ENCODE measurements at regions not wholly inside any gene's neighbourhood (a gene's known extent, or its start where the extent isn't known, plus 50 kb on each side); places are given as distances from the start of the nearest gene placed in this dataset.

DNA sequence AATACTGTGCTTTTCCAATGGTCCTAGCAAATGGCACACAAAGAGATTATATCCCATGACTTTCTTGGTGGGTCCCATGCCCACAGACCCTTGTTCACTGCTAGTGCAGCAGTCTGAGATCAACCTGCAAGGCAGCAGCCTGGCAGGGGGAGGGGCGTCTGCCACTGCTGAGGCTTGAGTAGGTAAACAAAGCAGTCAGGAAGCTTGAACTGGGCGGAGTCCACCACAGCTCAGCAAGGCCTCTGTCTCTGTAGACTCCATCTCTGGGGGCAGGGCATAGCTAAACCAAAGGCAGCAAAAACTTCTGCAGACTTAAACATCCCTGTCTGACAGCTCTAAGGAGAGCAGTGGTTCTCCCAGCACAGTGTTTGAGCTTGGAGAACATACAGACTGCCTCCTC, 82.9 kb downstream of the ZNF737 start:
- Histone ChIP-seq H3K9me2 (ENCODE audit: low read depth, low read length) (no peaks in the 10 kb centered on the region), H3K4me2 (ENCODE audit: low read length) (no peak overlapping the region), H3K9me3 (ENCODE audit: low read length) (no peaks in the 10 kb centered on the region), H3K9ac (ENCODE audit: low read length) (no peak overlapping the region), H3K79me2 (ENCODE audit: insufficient read depth, low read length) (no peaks in the 10 kb centered on the region), H3K4me1 (ENCODE audit: insufficient read depth, low read length, severe bottlenecking) (no peaks in the 10 kb centered on the region), H4K20me1 (ENCODE audit: insufficient read depth, low read length) (no peaks in the 10 kb centered on the region), H2AFZ (ENCODE audit: low read length) (no peak overlapping the region), H3K36me3 (ENCODE audit: insufficient read depth, low read length) (no peaks in the 10 kb centered on the region), H3K27me3 (ENCODE audit: insufficient read depth, low read length) (no peaks in the 10 kb centered on the region), H3K4me3 (ENCODE audit: low read depth, low read length, poor library complexity, severe bottlenecking) (no peak overlapping the region), H3F3A (ENCODE audit: insufficient read depth, low read length) (no peaks in the 10 kb centered on the region), H3K27ac (ENCODE audit: low read depth, low read length, poor library complexity, severe bottlenecking) (no peak overlapping the region)
- TF ChIP-seq, protein P1, sequence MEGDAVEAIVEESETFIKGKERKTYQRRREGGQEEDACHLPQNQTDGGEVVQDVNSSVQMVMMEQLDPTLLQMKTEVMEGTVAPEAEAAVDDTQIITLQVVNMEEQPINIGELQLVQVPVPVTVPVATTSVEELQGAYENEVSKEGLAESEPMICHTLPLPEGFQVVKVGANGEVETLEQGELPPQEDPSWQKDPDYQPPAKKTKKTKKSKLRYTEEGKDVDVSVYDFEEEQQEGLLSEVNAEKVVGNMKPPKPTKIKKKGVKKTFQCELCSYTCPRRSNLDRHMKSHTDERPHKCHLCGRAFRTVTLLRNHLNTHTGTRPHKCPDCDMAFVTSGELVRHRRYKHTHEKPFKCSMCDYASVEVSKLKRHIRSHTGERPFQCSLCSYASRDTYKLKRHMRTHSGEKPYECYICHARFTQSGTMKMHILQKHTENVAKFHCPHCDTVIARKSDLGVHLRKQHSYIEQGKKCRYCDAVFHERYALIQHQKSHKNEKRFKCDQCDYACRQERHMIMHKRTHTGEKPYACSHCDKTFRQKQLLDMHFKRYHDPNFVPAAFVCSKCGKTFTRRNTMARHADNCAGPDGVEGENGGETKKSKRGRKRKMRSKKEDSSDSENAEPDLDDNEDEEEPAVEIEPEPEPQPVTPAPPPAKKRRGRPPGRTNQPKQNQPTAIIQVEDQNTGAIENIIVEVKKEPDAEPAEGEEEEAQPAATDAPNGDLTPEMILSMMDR (IDR thresholded peaks at IDR 0.05; ENCODE audit: low read length) = no peak
- TF ChIP-seq EZH2 (IDR thresholded peaks at IDR 0.05; ENCODE audit: borderline replicate concordance, low read length) = no peak

DNA sequence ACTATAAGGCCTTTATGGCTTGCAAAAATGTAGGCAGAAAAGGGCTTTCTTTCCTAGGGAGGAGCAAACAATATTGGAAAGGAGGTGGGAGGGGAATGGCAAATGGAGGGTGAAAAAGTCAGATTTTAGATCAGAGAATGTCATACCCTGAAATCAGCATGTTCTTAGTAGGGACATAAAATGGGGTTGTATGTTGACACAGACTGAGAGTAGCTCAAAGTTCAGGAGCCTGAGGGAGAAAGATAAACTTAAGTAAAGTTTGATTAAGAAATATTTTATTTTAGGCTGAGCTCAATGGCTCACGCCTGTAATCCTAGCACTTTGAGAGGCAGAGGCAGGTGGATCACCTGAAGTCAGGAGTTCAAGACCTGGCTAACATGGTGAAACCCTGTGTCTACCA, 83.8 kb downstream of the ZNF737 start:
- Histone ChIP-seq H3K4me1 (ENCODE audit: insufficient read depth, low read length, severe bottlenecking) (no peaks in the 10 kb centered on the region), H4K20me1 (ENCODE audit: insufficient read depth, low read length) (no peaks in the 10 kb centered on the region), H3K79me2 (ENCODE audit: insufficient read depth, low read length) (no peaks in the 10 kb centered on the region), H3K9ac (ENCODE audit: low read length) (no peak overlapping the region), H3K27me3 (ENCODE audit: insufficient read depth, low read length) (no peaks in the 10 kb centered on the region), H3K27ac (ENCODE audit: low read depth, low read length, poor library complexity, severe bottlenecking) (no peak overlapping the region), H3K9me2 (ENCODE audit: low read depth, low read length) (no peaks in the 10 kb centered on the region), H3K36me3 (ENCODE audit: insufficient read depth, low read length) (no peaks in the 10 kb centered on the region), H3K4me2 (ENCODE audit: low read length) (no peak overlapping the region), H3F3A (ENCODE audit: insufficient read depth, low read length) (no peaks in the 10 kb centered on the region), H2AFZ (ENCODE audit: low read length) (no peak overlapping the region), H3K9me3 (ENCODE audit: low read length) (no peaks in the 10 kb centered on the region), H3K4me3 (ENCODE audit: low read depth, low read length, poor library complexity, severe bottlenecking) (no peak overlapping the region)
- TF ChIP-seq, protein P1 (IDR thresholded peaks at IDR 0.05; ENCODE audit: low read length) = no peak
- TF ChIP-seq EZH2 (IDR thresholded peaks at IDR 0.05; ENCODE audit: borderline replicate concordance, low read length) = no peak

DNA sequence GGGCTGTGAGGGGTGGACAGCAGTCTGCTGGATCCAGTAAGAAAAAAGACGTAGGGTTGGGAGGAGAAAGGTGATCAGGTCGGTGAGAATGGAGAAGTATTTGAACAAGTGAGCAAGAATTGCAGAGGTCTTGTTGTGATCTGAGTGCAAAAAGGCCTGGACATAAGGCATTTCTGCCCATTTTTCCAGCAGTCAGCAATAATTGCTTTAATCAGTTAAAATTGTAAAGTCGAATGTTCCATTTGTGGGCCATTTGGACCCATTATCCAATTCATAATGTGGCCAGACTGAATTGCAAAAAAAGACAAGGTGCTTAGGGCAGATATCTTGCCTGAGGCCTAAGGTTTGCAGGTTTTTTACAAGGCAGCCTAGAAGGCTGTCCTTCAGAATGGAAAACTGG, 86.1 kb downstream of the ZNF737 start:
- H2AFZ ChIP-seq (ENCODE audit: low read length) = no peak overlapping the region
- no peaks in the 10 kb centered on the region for H3K27me3 ChIP-seq (ENCODE audit: insufficient read depth, low read length)
- H3F3A ChIP-seq (ENCODE audit: insufficient read depth, low read length) = no peaks in the 10 kb centered on the region
- H3K27ac ChIP-seq (ENCODE audit: low read depth, low read length, poor library complexity, severe bottlenecking) = no peak overlapping the region
- no peaks in the 10 kb centered on the region for H3K4me1 ChIP-seq (ENCODE audit: insufficient read depth, low read length, severe bottlenecking)
- no peak overlapping the region for H3K4me3 ChIP-seq (ENCODE audit: low read depth, low read length, poor library complexity, severe bottlenecking)
- no peak overlapping the region for H3K4me2 ChIP-seq (ENCODE audit: low read length)
- H3K36me3 ChIP-seq (ENCODE audit: insufficient read depth, low read length) = no peaks in the 10 kb centered on the region
- H3K9ac ChIP-seq (ENCODE audit: low read length) = no peak overlapping the region
- H3K79me2 ChIP-seq (ENCODE audit: insufficient read depth, low read length) = no peaks in the 10 kb centered on the region
- no peaks in the 10 kb centered on the region for H4K20me1 ChIP-seq (ENCODE audit: insufficient read depth, low read length)
- TF ChIP-seq, protein P1 (IDR thresholded peaks at IDR 0.05; ENCODE audit: low read length) = no peak
- no peak for TF ChIP-seq EZH2 (IDR thresholded peaks at IDR 0.05; ENCODE audit: borderline replicate concordance, low read length)
- no peaks in the 10 kb centered on the region for H3K9me2 ChIP-seq (ENCODE audit: low read depth, low read length)
- H3K9me3 ChIP-seq (ENCODE audit: low read length) = no peaks in the 10 kb centered on the region
